Naive thymus-derived CD4-positive, alpha-beta T cell (primary cell): ENCODE measurements at regions not wholly inside any gene's neighbourhood (a gene's known extent, or its start where the extent isn't known, plus 50 kb on each side); places are given as distances from the start of the nearest gene placed in this dataset.

Experiments used
- ATAC-seq: fragments of 150-1000 bp; cut with Tn5 transposase; 2 replicates; pipeline ENCODE4 v1.10.0; 2021; ENCODE audit warnings: mild to moderate bottlenecking, moderate library complexity
- CTCF ChIA-PET: fragments of 350-600 bp; sonication (Branson Sonifier 250); formaldehyde crosslinking; loops from one replicate; lab custom pipeline; 2021; ENCODE audit warnings: antibody characterized with exemption; lab: Charles Lee
- POLR2A ChIA-PET: fragments of 350-600 bp; sonication (Branson Sonifier 250); formaldehyde crosslinking; loops from one replicate; lab custom pipeline; 2021; ENCODE audit warnings: antibody characterized with exemption, inconsistent platforms; lab: Charles Lee
- DNase-seq, 9 donors: peaks; one replicate each; pipeline versions ENCODE4 v3.0.0 to v3.0.0-alpha.2; 2020 to 2022; ENCODE audit warnings: mixed read lengths in 1 of 9
- H3K27ac ChIP-seq: one replicate; pipeline ENCODE4 v1.7.0; 2013; ENCODE audit warnings: mild to moderate bottlenecking, low read depth, low read length, moderate library complexity
- H3K27me3 ChIP-seq, 2 donors: one replicate each; pipeline ENCODE4 v1.7.0; 2013; ENCODE audit warnings: low read length in 2 of 2, mild to moderate bottlenecking in 2 of 2, moderate library complexity in 2 of 2; ENCODE audit not compliant: control insufficient read depth in 2 of 2, insufficient read depth in 2 of 2
- H3K36me3 ChIP-seq, 3 experiments: 1 replicate in 2 of 3; 2 replicates in 1 of 3; pipeline ENCODE4 v1.7.0; 2013; ENCODE audit warnings: low read length in 3 of 3, mild to moderate bottlenecking in 3 of 3, moderate library complexity in 1 of 3; ENCODE audit not compliant: insufficient read depth in 3 of 3, control insufficient read depth in 2 of 3
- H3K4me1 ChIP-seq, 2 donors: one replicate each; pipeline ENCODE4 v1.7.0; 2013; ENCODE audit warnings: low read length in 2 of 2, mild to moderate bottlenecking in 2 of 2, moderate library complexity in 1 of 2; ENCODE audit not compliant: control insufficient read depth in 2 of 2, insufficient read depth in 2 of 2
- H3K4me3 ChIP-seq: 2 replicates; pipeline ENCODE4 v1.7.0; 2013; ENCODE audit warnings: mild to moderate bottlenecking, low read length
- H3K9me3 ChIP-seq, 3 experiments: 1 replicate in 2 of 3; 2 replicates in 1 of 3; pipeline ENCODE4 v1.7.0; 2013; ENCODE audit warnings: low read length in 3 of 3; ENCODE audit not compliant: control insufficient read depth in 2 of 3
- H3K27ac Mint-ChIP-seq, 9 donors: one replicate each; pipeline ENCODE4 v1.8.0; 2020 to 2022; ENCODE audit warnings: mixed read lengths in 9 of 9, mild to moderate bottlenecking in 8 of 9, moderate library complexity in 5 of 9, inconsistent platforms in 2 of 9
- H3K27me3 Mint-ChIP-seq, 5 donors: one replicate each; pipeline ENCODE4 v1.8.0; 2021 to 2022; ENCODE audit warnings: mixed read lengths in 5 of 5, mild to moderate bottlenecking in 1 of 5
- H3K36me3 Mint-ChIP-seq, 5 donors: one replicate each; pipeline ENCODE4 v1.8.0; 2020 to 2022; ENCODE audit warnings: mixed read lengths in 5 of 5, mild to moderate bottlenecking in 3 of 5, inconsistent platforms in 1 of 5
- H3K4me1 Mint-ChIP-seq, 7 donors: one replicate each; pipeline ENCODE4 v1.8.0; 2020 to 2022; ENCODE audit warnings: mixed read lengths in 7 of 7, mild to moderate bottlenecking in 3 of 7, inconsistent platforms in 1 of 7
- H3K4me3 Mint-ChIP-seq, 10 donors: one replicate each; pipeline ENCODE4 v1.8.0; 2020 to 2022; ENCODE audit warnings: mild to moderate bottlenecking in 10 of 10, mixed read lengths in 10 of 10, moderate library complexity in 6 of 10, inconsistent platforms in 2 of 10
- H3K9me3 Mint-ChIP-seq, 11 donors: one replicate each; pipeline ENCODE4 v1.8.0; 2020 to 2022; ENCODE audit warnings: mixed read lengths in 11 of 11, mild to moderate bottlenecking in 4 of 11, inconsistent platforms in 1 of 11, moderate library complexity in 1 of 11
- intact Hi-C, 2 donors: fragments of 100-400 bp; cut with micrococcal nuclease; formaldehyde crosslinking; loops; one replicate each; pipeline ENCODE4 v1.15.1; 2023

DNA sequence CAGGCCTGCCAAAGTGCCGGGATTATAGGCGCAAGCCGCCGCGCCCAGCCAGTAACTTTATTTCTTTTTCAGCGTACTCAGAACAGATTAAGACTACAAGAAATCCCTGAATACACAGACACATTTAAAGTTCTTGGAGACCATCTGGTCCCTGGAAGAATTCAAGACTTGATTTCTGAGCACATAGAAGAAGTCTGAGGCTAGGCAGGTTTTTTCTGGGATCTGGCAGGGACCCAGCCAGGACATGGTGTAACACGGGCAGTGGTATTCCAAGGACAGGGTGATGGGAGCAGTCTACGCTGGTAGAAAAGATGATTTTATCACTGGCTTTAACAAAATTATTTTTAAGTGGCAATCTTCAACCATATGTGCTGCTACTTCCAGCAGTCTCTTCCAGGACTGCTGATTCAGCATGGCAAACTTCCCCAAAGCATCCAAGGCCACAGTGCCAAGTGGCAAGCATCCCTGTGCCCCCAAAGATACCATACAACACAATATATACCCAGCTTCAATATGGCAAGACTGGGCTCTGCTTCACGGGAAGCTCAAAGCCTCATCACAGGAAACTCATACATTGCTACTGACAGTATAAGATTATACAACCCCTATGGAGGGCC, 105.2 kb upstream of the OR5AK2 start:
- Histone ChIP-seq H3K36me3 (no peaks in the 10 kb centered on the region), H3K4me3 (no peak overlapping the region), H3K27me3 (no peaks in the 10 kb centered on the region), H3K4me1 (no peaks in the 10 kb centered on the region), H3K9me3 (no peaks in the 10 kb centered on the region), H3K27ac (no peak overlapping the region)
- DNase-seq = no peak
- CTCF ChIA-PET = no interaction called here
- POLR2A ChIA-PET = no interaction called here
- Mint-ChIP-seq H3K27me3 (peaks cover 0 to 21% (median 3%) of the 10 kb centered on the region in 5 donors), H3K36me3 (no peaks in the 10 kb centered on the region), H3K4me3 (no peak overlapping the region), H3K9me3 (peaks cover 0 to 5% (median 0%) of the 10 kb centered on the region in 11 donors), H3K4me1 (no peaks in the 10 kb centered on the region), H3K27ac (no peak overlapping the region)
- ATAC-seq = no peak
- intact Hi-C loops = no loop called here

DNA sequence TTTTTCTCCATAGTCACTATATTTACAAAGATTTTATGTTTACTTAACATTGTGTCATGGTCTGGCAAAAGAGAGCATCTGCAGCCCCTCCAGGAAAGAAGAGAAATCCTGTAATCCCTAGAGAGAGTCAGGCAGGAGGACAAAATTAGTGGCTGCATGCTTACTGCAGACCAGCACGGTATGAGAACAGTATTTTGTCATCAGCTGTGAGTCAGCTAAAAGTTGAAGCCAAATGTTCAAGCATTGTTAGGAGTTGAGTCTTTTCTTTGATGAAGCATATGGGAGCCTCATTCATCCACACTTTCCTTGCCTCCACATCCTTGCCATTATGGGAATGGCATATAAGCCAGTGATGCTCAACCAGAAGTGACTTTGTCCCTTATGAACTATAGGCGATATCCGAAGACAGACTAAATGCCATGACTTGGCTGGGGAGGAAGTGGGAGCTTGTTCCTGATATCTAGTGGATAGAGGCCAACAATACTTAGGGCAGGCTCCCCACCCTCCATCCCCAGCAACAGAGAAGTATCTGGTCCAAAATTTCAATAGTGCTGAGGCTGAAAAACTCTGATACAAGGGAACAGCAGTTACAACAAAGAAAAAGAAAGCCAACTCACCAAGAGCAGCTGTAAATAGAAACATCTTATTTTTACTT, 112.0 kb upstream of the OR5AK2 start:
- no peak for DNase-seq

DNA sequence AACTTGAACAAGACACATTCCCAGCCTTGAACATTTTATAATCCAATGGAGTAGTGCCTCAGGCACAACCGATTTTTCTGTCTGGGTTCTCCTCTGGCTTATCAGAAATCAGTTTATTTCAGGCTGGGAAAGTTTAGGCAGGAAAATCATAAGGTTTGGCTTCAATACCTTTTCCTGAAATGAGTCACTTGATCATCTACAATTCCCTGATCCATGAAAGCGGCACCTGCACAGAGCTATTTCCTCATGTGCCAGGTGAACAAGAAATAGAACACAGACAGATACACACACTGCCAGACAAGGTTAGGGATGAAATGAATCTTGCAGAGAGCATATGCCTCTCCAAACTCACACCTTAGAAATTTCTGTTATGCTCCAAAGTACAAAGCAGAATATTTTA, 106.7 kb upstream of the OR9G4 start:
- H3K9me3 Mint-ChIP-seq = peaks cover 0 to 2% (median 0%) of the 10 kb centered on the region in 11 donors
- ChIA-PET CTCF (no interaction called here), POLR2A (no interaction called here)
- Histone ChIP-seq H3K4me3 (no peak overlapping the region), H3K36me3 (no peaks in the 10 kb centered on the region), H3K9me3 (no peaks in the 10 kb centered on the region), H3K27ac (no peak overlapping the region), H3K27me3 (no peaks in the 10 kb centered on the region), H3K4me1 (no peaks in the 10 kb centered on the region)
- H3K36me3 Mint-ChIP-seq = no peaks in the 10 kb centered on the region
- intact Hi-C loops = no loop called here
- DNase-seq = no peak
- H3K4me1 Mint-ChIP-seq = peaks cover 0 to 1% (median 0%) of the 10 kb centered on the region in 7 donors
- peaks cover 0 to 3% (median 0%) of the 10 kb centered on the region in 5 donors for H3K27me3 Mint-ChIP-seq
- no peak for ATAC-seq
- H3K27ac Mint-ChIP-seq = no peak overlapping the region
- H3K4me3 Mint-ChIP-seq = no peak overlapping the region

More for the DNA sequence above, 112.0 kb upstream of the OR5AK2 start:
- Histone ChIP-seq H3K36me3 (no peaks in the 10 kb centered on the region), H3K27me3 (no peaks in the 10 kb centered on the region), H3K4me3 (no peak overlapping the region), H3K4me1 (no peaks in the 10 kb centered on the region), H3K27ac (no peak overlapping the region), H3K9me3 (no peaks in the 10 kb centered on the region)
- ChIA-PET POLR2A (no interaction called here), CTCF (no interaction called here)
- no peak for ATAC-seq
- no peaks in the 10 kb centered on the region for H3K4me1 Mint-ChIP-seq
- H3K27me3 Mint-ChIP-seq = peaks cover 0 to 13% (median 0%) of the 10 kb centered on the region in 5 donors
- H3K9me3 Mint-ChIP-seq = peaks cover 0 to 10% (median 4%) of the 10 kb centered on the region in 11 donors
- intact Hi-C loops = no loop called here
- no peak overlapping the region for H3K4me3 Mint-ChIP-seq
- no peaks in the 10 kb centered on the region for H3K36me3 Mint-ChIP-seq
- peak overlapping the region in 1 of 9 donors; percentile 49 for H3K27ac Mint-ChIP-seq

DNA sequence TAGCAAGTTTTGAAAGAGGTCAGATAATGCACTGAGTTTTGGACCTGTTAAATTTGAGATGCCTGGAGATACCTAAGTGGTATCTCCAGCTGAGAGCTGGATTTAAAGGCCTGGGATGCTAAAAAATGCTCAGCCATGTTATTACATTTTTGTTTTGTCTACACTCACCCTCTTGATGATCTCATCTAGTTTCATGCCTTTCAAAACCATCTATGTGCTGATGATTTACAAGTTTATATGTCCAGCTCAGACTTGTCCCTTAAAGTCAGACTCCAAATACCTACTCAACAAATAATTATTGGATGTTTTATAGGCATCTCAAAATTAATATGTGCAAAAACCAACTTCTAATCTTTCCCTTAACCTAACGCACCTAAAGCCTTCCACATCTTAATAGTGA, 103.6 kb upstream of the OR9G4 start:
- CTCF ChIA-PET = no interaction called here
- intact Hi-C loops = no loop called here
- H3K4me3 Mint-ChIP-seq = no peak overlapping the region

DNA sequence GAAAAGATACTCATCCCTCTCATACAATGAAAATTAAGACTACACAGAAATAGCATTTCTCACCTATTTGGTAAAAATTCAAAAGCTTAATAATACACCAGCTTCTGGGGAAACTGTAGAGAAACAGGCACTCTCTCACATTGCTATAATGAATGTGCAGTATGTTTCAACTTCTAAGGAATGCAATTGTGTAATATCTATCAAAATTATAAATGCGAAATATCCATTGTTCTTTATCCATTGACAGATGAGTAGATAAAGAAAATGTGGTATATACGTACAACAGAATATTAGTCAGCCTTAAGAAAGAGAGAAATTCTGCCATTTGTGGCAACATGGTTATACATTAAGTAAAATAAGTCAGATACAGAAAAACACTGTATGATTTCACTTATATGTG, 101.4 kb upstream of the OR9G4 start:
- Mint-ChIP-seq H3K27me3 (peaks cover 0 to 5% (median 0%) of the 10 kb centered on the region in 5 donors), H3K27ac (no peak overlapping the region), H3K36me3 (no peaks in the 10 kb centered on the region), H3K4me1 (peaks cover 0 to 1% (median 0%) of the 10 kb centered on the region in 7 donors), H3K9me3 (peaks cover 0 to 2% (median 0%) of the 10 kb centered on the region in 11 donors), H3K4me3 (no peak overlapping the region)
- DNase-seq (no peak), ATAC-seq (no peak)
- no peak overlapping the region for H3K27ac ChIP-seq
- no peaks in the 10 kb centered on the region for H3K9me3 ChIP-seq
- H3K27me3 ChIP-seq = no peaks in the 10 kb centered on the region
- H3K4me1 ChIP-seq = no peaks in the 10 kb centered on the region
- intact Hi-C loops = no loop called here
- H3K36me3 ChIP-seq = no peaks in the 10 kb centered on the region
- H3K4me3 ChIP-seq = no peak overlapping the region
- CTCF ChIA-PET = no interaction called here
- POLR2A ChIA-PET = no interaction called here

More for the DNA sequence above, 103.6 kb upstream of the OR9G4 start:
- no peaks in the 10 kb centered on the region for H3K9me3 ChIP-seq
- no peaks in the 10 kb centered on the region for H3K4me1 ChIP-seq
- ATAC-seq (no peak), DNase-seq (no peak)
- no peak overlapping the region for H3K27ac ChIP-seq
- peaks cover 0 to 5% (median 0%) of the 10 kb centered on the region in 5 donors for H3K27me3 Mint-ChIP-seq
- peaks cover 0 to 2% (median 0%) of the 10 kb centered on the region in 11 donors for H3K9me3 Mint-ChIP-seq
- no peaks in the 10 kb centered on the region for H3K36me3 Mint-ChIP-seq
- H3K4me3 ChIP-seq = no peak overlapping the region
- POLR2A ChIA-PET = no interaction called here
- H3K27me3 ChIP-seq = no peaks in the 10 kb centered on the region
- H3K36me3 ChIP-seq = no peaks in the 10 kb centered on the region
- no peak overlapping the region for H3K27ac Mint-ChIP-seq
- H3K4me1 Mint-ChIP-seq = peaks cover 0 to 1% (median 0%) of the 10 kb centered on the region in 7 donors

DNA sequence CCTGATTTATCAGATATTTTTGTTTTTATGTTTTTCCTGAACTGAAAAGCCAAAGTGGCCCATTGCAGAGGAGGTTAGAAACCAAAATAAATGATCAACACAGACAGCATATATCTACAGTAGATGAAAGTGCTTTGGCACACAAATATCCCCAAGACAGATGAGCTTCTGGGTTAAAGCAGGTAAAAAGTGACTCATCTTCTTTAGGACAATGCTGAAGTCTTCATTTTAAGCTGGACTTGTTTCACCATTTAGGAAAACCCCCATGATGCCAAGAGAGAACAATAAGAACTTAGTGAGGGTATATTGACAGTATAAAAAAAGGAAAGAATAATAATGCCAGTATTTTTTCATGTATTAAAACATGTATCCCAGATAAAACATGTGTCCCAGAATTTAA, 100.8 kb upstream of the OR9G4 start:
- Histone ChIP-seq H3K4me3 (no peak overlapping the region), H3K36me3 (no peaks in the 10 kb centered on the region), H3K27ac (no peak overlapping the region), H3K4me1 (no peaks in the 10 kb centered on the region), H3K27me3 (no peaks in the 10 kb centered on the region), H3K9me3 (no peaks in the 10 kb centered on the region)
- H3K4me3 Mint-ChIP-seq = no peak overlapping the region
- no peak overlapping the region for H3K27ac Mint-ChIP-seq
- ChIA-PET POLR2A (no interaction called here), CTCF (no interaction called here)
- peaks cover 0 to 1% (median 0%) of the 10 kb centered on the region in 7 donors for H3K4me1 Mint-ChIP-seq
- peaks cover 0 to 2% (median 0%) of the 10 kb centered on the region in 11 donors for H3K9me3 Mint-ChIP-seq
- intact Hi-C loops = no loop called here
- DNase-seq (no peak), ATAC-seq (no peak)
- no peaks in the 10 kb centered on the region for H3K36me3 Mint-ChIP-seq
- peaks cover 0 to 5% (median 0%) of the 10 kb centered on the region in 5 donors for H3K27me3 Mint-ChIP-seq
